ENCODE measurements at regions not wholly inside any gene's neighbourhood (a gene's known extent, or its start where the extent isn't known, plus 50 kb on each side); places are given as distances from the start of the nearest gene placed in this dataset.
"Not testable (repeated sequence)": the region's sequence is repeated elsewhere in the genome, so short reads cannot be mapped to it uniquely, and the experiment has no call there.

DNA sequence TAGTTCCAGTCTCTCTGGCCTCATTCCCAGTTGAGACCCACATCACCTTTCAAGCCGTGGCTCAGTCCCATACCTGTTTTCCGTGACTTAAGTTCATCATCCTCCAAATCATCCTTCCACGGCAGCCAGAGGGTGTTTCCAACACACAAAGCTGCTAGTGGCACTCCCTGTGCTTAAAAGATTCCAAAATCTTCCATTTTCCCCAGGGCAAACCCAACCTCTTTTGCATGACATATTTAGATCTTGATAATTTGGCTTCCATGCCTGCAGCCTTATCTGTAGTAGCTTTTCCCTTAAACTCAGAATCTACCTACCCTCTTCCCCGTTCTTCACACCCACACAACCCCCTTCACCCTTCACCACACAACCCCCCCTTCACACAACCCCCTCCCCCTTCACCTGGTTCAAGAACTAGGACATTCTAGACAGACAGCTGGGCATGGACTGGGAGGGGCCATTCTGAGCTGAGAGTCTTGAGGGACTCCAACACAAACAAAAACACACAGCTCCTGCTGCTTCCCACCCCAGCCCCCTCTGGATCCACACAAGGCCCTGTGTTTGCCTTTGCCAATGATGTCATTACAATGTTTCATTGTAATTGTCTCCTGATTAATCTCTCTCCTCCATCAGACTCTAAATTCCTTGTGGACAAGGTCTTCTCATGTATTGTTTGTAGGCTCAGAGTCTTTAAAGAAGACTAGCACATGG, 268.2 kb downstream of the SH3GL2 start:
- DNase-seq, result no peak

DNA sequence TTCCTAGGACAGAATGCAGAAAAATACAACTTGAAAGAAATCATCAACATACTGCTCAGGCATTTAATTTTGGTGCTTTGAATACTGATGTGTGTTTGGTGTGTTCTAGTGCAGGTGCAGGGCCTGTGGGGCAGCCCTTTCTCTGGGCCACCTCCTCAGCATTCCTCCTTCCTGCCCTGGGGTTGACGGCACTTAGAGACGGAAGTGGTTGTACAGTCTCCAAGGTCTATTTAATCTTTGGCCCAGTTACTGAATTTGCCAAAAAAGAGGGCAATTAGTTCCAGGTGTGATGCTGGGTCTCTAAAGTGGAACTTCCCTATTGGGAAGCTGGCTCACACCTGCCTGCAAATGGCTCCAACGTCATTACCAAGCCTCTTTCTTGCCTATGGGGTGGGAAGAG, 269.0 kb downstream of the SH3GL2 start:
- DNase-seq, result no peak

DNA sequence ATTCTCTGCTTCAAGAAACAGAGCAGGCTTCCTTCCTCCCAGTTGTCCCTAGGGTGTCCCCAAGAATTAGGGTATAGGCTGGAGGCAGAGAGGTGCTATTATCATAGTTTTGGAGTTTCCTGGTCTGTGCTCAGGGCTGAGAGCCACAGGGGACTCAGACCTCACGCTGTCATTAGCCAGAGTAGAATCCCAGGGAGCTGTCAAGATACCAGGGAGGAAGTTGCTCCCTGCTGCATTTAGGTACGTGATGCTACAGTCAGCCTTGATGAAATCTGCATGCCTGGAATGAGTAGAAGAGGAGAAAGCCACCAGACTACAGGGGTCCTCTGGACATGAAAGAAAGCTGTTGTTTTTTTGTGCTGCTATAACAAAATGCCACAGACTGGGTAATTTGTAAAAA, 273.2 kb downstream of the SH3GL2 start:
- no peak for DNase-seq

DNA sequence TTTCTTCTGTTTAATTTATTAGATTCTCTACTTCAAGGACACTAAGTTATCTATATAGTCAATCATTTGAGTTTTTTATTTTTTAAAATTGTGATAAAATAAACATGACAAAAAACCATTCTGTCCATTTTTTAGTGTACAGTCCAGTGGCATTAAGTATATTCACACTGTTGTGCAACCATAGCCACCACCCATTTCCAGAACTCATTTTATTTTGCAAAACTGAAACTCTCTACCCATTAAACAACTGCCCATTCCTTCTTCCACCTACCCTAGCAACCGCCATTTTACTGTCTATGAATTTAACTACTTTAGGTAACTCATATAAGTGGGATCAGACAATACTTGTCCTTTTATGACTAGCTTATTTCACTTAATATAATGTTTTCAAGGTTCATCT, 275.6 kb downstream of the SH3GL2 start:
- DNase-seq, result no peak

DNA sequence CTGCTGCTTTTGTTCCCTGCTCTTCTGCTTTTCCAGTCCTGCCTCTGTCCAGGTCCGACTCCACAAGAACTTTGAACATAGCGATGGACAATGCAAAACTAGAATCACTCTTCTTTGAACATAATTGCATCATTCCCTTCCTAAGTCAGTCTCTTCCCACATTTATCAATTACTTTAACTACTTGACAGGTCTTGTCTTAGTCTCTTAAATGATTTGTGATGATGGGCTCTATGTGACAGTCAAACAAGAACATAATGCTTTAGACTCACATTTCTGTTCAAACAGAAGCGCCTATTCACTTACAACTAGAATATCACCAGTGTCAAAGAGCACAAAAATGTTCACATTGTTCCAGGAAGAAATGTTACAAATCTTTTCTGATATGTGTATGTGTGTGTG, 278.1 kb downstream of the SH3GL2 start:
- no peak for DNase-seq

DNA sequence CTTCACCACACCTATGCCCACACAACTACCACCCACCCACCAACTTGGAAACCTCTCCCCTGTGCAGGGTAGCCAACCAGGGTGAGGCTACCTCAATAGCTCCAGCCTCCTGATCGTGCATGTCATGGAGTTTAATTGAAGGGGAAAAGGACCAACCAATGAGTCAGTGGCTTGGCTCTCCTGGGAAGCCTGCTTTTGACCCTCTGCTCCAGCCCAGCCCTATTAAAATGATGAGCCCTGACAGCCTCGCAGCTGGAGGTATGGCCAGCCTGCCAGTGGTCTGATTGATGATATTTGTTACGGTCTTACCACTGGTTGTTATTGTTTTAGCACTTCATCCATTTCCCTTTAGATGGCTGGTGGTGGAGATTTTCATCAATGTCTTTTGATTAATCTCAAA, 280.4 kb downstream of the SH3GL2 start:
- DNase-seq, result no peak

DNA sequence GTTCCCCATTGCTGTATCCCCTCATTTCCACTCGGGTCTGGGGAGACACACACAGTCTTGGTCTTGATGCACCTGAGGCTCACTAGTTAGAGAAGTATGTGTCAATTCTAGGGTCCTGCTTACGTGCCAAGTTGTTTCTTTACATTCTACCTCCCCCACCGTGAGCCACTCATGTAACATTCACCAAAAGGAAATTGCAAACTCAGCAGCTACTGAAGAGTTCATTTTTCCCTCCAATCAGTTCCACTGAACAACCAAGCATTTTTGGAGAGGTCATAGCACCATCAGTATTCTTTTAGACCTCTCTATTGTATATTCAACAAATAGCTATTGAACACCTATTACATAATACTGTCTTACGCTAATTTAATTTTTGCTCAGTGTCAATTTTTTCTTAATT, 281.1 kb downstream of the SH3GL2 start:
- DNase-seq, result no peak

DNA sequence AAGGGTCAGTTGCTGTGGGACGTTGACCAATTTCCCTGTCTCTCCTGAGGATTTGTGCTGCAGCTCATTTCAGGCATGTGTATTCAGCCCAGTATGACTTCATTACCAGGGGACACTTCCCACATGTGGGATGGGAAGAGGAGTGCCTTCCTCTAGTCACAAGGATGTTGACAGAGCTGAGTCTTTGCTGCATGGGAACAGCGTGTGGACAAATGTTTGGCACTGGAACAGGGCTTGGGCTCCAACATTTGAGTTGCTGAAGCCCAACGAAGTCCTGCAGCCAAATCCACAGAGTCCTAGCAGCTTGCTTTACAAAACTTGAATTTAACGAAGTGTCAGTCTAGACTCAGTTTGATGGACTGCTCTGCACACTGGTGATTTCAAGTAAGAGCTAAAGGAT, 283.2 kb downstream of the SH3GL2 start:
- DNase-seq, result no peak

DNA sequence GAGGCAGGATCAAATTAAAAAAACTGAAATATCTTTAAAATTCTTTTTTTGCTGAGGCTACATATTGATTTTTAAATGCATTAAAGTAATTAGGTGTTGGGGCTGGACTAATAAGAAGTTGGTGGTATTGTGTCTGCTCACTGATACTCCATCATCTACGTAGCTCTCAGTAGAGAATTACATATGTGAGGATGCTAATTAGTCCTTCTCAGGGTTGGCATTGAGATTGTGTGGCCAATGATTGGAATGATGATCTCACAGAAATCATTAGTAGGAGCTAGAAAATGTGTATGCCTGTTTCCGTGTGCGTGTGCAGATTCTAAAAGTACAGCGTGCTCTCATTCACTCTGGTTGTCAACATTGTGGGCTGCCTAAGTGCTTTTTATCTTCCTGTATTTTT, 283.8 kb downstream of the SH3GL2 start:
- DNase-seq, result no peak

DNA sequence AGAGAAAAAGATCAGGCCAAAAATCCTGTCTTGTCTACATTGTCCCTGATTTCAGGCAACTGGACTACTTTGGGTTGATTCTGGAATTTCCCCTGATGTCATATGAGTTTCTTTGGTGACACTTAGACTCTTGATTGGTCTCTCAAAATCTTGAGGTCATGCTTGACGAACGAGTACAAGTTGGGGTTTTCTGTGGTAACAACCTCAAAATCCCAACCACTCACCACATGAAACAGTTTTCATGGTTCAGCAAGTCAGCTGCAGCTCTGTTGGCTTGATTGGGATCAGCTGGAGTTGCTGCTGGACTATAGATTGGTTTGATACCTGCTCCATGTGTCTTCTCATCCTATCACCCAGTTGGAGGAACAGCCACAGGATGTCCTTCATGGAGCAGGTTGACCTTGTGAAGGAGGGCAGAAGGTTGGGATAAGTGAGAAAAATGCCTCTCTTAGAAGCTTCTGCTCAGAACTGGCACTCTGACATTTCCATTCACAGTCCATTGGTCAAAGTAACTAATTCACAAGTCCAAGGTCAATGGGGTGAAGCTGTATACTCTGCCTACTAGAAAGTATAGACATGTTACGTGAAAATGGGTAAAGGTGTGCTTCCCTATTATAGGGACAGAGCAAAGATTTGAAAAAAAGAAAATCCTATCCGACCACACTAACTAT, 284.5 kb downstream of the SH3GL2 start:
- no peak for DNase-seq

DNA sequence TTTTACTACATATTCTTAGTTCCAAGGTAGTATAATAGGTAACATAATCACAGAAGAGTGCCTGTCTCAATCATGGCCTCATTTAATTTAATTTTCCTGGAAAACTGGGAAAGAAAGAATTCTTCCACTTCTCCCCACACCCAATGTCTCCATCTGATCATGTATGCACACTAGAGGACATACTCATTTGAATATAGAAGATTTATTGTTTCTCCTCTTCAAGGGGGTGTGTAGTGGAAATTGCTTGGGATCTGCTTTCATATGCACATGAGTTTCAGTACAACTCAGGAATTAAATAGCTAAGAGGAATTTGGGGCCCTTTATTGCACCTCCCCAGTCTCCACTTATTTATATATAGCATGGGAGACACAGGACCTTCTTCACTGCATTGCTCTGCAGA, 285.1 kb downstream of the SH3GL2 start:
- DNase-seq, result no peak

DNA sequence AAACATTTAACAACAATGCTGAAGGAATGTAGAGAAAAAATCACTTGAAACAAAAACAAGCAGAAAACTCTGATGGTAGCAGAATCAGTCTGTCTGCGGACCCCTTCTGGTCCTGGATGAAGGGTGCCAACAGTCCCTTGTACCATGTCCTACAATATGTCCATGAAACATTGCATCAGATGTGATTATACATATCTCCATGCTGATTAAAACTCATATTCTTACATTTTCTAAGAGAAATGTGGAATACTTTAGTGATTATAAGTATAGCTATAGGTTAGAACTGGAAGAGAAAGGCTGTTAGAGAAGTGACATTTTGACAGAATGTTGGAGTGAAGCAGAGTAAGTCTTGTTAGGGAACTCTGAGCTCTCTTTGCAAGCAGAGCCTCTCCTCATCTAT, 286.1 kb downstream of the SH3GL2 start:
- DNase-seq, result no peak

DNA sequence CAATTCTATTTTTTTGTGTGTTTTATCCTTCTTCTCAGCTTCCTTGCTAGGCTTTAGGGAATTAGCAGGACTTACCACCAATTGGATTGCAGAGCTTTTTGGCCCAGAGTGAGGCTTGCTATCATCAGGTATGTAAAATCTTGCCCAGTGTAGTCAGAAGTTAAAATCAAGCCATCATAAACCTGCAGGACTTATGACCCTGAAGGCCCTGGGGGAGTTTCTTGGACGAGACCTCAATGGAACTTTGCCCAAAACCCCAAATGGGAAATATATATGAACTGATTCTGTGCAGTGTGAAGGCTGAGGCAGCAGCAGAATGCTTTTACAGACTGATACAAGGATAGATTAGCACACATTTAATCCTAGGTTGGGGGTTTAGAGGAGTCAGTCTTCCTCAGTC, 287.0 kb downstream of the SH3GL2 start:
- DNase-seq, result no peak

DNA sequence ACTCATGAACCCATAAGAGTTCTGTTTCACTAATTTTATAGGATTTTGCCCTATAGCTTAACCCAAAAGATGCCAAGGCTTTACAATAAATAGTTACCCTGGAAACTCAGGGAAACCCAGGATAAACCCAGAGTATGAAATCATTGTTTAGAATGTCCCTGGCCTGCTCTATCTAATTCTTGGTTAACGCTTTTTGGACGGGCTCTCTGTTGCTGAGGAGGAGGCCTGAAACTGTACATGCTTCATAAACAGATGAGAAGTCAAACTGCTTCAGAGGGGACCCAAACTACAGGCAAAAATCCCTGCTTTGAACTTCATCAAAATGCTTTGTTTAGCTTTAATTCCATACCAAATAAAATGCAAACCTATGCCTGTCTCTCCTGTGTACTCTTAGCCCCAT, 291.9 kb downstream of the SH3GL2 start:
- no peak for DNase-seq

DNA sequence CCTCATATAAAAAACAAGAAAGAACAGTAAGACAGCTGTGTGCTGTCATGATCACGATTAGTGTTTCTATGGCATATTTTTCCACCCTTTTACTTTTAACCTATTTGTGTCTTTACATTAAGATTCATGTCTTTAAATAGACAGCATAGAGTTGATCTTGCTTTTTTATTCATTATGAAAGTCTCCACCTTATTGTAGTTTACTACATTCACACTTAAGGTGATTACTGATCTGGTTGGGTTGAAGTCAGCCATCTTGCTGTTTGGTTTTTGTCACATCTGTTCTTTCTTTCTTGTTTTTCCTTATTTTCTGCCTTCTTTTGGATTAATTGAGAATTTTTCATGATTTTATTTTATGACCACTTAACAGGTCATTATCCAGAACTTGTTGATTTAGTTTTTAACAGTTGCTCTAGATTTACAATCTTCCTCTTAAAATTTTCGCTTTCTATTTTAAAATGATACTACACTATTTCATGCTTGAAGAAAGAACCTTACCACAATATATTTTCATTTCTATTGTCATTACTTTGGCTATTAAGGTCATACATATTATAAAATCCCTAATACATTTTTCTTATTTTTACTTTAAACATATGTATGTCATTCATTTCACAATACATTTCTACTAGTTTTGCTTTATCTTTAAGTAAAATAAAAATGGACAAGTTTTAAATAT, 292.5 kb downstream of the SH3GL2 start:
- DNase-seq, result no peak

DNA sequence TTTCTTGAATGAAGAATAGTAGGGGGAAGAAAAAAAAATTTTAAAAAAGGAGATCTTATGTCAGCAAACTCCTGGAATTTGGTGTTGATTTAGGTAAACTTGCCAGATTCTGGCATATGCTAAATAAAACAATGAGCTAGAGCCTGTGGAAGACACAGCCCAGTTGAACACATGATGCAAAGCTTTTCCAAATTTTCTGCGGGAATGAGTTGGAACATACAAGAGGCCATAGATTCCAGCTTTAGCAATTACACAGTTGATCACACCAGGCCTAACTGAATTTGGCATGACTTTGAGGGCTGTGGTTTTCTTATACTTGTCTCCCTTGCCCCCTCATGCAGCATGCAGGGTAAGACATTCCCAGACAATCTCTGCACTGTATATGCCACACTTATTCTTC, 297.0 kb downstream of the SH3GL2 start:
- DNase-seq, result no peak

DNA sequence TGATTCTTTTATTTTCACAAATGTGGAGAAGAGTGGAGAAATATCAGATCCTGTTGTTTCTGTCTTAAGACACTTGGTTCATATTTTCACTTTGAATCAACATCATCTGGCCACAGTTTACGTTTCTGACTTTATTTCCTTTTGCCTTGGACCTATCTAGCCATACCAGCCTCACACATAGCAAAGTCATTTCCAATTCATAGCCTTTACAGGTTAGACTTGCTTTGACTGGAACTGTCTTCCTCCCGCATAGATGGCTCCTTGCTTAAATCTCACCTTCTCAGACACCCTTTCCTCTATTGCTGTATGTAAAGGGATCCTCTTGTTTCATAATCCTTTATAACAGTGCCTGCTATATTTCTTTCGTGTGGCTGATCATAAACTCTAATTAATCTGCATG, 297.8 kb downstream of the SH3GL2 start:
- DNase-seq, result no peak

DNA sequence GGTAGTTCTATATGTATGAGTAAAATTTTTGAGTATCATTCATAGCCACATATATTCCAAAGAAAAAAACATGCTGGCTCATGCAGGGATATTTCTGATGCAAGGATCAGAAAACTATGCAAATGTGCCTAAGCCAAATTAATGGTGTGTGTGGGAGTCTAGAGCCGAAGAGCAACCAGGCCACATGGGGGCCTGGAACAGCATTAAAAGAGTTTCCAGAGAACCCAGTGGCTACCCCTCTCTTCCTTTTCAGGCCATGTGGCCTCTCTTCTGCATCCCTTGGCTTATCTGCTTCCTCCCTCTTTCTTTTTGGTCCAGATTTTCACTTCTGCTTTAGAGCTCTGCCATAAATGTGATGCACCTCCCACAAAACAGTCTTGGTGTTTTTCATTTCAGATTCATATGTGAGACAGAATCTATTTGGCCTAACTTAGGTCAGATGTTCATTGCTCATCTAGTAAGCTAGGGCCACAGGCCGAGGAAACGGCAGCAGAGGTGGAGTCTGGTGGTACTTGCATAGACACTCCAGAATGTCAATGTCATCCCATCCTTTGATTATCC, 300.0 kb downstream of the SH3GL2 start:
- no peak for DNase-seq

DNA sequence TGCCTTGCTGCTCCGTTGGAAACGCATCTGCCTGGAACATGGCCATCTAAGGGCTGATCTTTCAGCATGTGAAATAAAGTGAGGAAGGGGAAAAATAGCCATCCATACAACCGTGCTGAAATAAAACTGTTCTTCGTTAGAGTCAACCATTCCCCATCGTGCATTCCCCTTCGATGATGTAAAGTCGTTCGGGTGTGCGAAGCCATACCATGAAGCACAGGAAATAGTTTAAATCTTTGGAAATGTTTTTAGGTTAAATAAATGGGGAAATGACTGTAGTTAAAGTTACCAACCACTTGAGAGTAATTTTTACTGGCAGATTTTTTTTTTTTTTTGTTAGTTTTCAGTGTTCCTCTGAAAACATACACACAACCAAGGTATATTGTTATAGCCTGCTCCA, 302.5 kb downstream of the SH3GL2 start:
- DNase-seq, result no peak

DNA sequence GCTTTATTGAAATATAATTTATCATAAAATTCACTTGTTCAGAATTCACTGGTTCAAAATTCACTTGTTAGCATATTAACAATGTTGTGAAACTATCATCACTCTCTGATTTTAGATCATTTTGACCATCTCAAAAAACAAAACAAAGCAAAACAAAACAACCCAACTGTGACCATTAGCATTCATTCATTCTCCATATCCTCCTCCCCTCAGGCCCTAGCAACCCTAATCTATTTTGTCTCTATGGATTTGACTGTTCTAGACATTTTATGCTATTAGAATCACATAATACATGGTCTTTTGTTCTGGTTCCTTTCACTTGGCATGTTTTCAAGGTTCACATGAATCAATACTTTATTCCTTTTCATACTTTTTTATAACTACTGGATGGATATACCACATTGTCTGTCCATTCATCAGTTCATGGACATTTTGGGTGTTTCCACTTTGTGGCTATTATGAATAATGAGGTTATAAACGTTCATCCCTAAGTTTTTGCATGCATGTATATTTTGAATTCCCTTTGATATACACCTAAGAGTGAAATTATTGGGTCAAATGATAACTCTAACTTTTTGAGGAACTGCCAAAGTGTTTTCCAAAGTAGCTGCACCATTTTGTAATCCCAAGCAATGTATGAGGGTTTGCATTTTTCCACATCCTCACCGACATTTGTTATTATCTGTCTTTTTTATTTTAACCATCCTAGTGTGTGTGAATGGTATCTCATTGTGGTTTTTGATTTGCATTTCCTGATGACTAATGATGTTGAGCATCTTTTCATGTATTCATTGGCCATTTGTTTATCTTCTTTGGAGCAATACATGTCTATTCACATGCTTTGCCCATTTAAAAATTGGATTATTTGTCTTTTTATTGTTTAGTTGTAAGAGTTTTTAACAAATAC, 304.1 kb downstream of the SH3GL2 start:
- no peak for DNase-seq

DNA sequence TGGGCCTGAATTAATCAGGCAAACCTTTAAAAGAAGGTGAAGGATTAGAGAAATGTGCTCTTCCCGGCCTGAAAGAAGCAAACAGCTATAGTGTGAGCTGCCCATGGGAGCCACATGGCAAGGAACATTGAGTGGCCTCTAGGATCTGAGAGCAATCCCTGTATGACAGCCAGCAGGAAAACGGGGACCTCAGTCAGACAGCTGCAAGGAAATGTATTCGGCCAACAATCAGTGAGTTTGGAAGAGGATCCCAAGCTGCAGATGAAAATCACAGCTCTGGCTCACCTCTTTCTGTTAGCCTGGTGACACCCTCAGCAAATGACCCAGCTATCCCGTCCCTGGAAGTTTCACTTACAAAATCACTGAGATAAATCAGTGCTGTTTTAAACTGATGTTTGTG, 309.2 kb downstream of the SH3GL2 start:
- no peak for DNase-seq

DNA sequence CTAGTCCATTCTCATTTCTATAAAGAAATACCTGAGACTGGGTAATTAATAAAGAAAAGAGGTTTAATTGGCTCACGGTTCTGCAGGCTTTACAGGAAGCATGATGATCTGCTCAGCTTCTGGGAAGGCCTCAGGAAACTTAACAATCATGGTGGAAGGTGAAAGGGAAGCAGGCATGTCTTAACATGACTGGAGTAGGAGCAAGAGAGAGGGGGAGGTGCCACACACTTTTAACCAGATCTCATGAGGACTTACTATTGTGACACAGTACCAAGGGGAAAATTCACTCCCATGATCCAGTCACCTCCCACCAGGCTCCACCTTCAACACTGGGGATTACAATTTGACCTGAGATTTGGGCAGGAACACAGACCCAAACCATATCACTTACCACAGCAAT, 310.1 kb downstream of the SH3GL2 start:
- DNase-seq, result not testable (repeated sequence)

Measured in right lung (tissue), 2 donors.